Stimulated activated CD8-positive, alpha-beta memory T cell treated with anti-CD3 and anti-CD28 coated beads, Interleukin-12 subunit alpha, Interleukin-12 subunit beta, amount 100 ng/mL, for 1 hour (primary cell): ENCODE measurements at regions not wholly inside any gene's neighbourhood (a gene's known extent, or its start where the extent isn't known, plus 50 kb on each side); places are given as distances from the start of the nearest gene placed in this dataset.

ENCODE experiments used
- DNase-seq: peaks from one replicate; pipeline ENCODE4 v3.0.0-alpha.2; 2020; ENCODE audit warnings: low read depth

- DNase-seq = no peak
Observed at GRCh38 chr13:85287528-85287927, 511.7 kb downstream of the SLITRK6 start.

- DNase-seq = no peak
Observed at GRCh38 chr13:85286081-85286480, 513.1 kb downstream of the SLITRK6 start.

- DNase-seq = no peak
Observed at GRCh38 chr13:85284349-85284748, 514.9 kb downstream of the SLITRK6 start.

GRCh38 chr13:85283408-85283807, 515.8 kb downstream of the SLITRK6 start:
- no peak for DNase-seq

- DNase-seq = no peak
Observed at GRCh38 chr13:85282876-85283275, 516.3 kb downstream of the SLITRK6 start.

GRCh38 chr13:85278851-85279250, 520.4 kb downstream of the SLITRK6 start:
- DNase-seq = no peak

- DNase-seq = no peak
Observed at GRCh38 chr13:85277748-85278147, 521.5 kb downstream of the SLITRK6 start.

GRCh38 chr13:85266771-85267170, 532.4 kb downstream of the SLITRK6 start:
- no peak for DNase-seq

- DNase-seq = no peak
Observed at GRCh38 chr13:85266331-85266730, 532.9 kb downstream of the SLITRK6 start.

GRCh38 chr13:85265296-85265695, 533.9 kb downstream of the SLITRK6 start:
- no peak for DNase-seq

- DNase-seq = no peak
Observed at GRCh38 chr13:85262499-85262898, 536.7 kb downstream of the SLITRK6 start.

GRCh38 chr13:85261757-85262346, 537.4 kb downstream of the SLITRK6 start:
- DNase-seq = no peak

GRCh38 chr13:85260896-85261295, 538.3 kb downstream of the SLITRK6 start:
- no peak for DNase-seq

GRCh38 chr13:85255978-85256377, 543.2 kb downstream of the SLITRK6 start:
- no peak for DNase-seq

- DNase-seq = no peak
Observed at GRCh38 chr13:85254641-85255040, 544.6 kb downstream of the SLITRK6 start.

- no peak for DNase-seq
Observed at GRCh38 chr13:85249151-85249550, 550.1 kb downstream of the SLITRK6 start.

- no peak for DNase-seq
Observed at GRCh38 chr13:85247780-85248179, 551.4 kb downstream of the SLITRK6 start.

GRCh38 chr13:85243831-85244230, 555.4 kb downstream of the SLITRK6 start:
- no peak for DNase-seq

GRCh38 chr13:85241060-85241459, 558.2 kb downstream of the SLITRK6 start:
- DNase-seq = no peak

- no peak for DNase-seq
Observed at GRCh38 chr13:85236413-85236812, 562.8 kb downstream of the SLITRK6 start.

- DNase-seq = no peak
Observed at GRCh38 chr13:85230691-85231093, 568.5 kb downstream of the SLITRK6 start.

- no peak for DNase-seq
Observed at GRCh38 chr13:85228692-85229091, 570.5 kb downstream of the SLITRK6 start.

GRCh38 chr13:85223883-85224656, 575.1 kb downstream of the SLITRK6 start:
- DNase-seq = no peak

GRCh38 chr13:85216576-85216975, 582.6 kb downstream of the SLITRK6 start:
- DNase-seq = no peak
